GM21576 (cell line): ENCODE measurements at regions not wholly inside any gene's neighbourhood (a gene's known extent, or its start where the extent isn't known, plus 50 kb on each side); places are given as distances from the start of the nearest gene placed in this dataset.
"Not testable (repeated sequence)": the region's sequence is repeated elsewhere in the genome, so short reads cannot be mapped to it uniquely, and the experiment has no call there.

Experiments
- ATAC-seq: cut with Tn5 transposase; IDR thresholded peaks from one replicate; pipeline ENCODE4 v1.9.1; 2021; ENCODE audit warnings: mild to moderate bottlenecking, moderate library complexity; ENCODE audit not compliant: unreplicated experiment

DNA sequence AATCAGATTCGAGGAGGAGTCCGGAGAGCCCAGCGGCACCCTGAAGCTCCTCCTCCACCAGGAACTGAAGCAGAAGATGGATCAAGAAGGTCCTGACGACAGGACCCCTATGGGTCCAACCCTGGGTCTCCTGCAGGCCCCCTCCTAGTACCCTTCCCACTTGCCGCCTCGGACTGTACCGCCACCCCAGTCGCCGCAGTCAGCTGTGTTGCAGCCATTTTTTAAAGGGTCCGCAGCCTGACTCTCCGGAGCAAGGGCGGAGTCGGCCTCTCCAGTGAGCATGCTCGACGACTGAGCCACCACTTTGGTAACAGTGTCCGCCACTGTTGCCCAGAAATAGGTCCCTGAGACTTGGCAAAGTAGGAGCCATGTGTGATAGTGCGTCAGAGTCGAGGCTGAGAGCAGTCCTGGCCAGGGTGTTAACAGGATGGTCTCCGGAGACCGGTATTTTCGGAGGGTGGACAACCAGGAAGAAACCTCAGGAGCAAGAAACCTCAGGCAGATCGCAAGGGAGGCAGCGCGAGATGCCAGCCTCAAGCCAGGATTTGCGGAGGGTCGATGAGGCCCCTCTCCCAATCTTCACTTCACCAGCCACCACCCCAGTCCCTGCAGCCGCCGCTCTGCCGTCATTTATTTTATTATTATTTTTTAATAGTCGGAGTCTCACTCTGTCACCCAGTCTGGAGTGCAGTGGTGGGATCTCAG, 294.6 kb upstream of the ZNF337 start:
- ATAC-seq: no peak

DNA sequence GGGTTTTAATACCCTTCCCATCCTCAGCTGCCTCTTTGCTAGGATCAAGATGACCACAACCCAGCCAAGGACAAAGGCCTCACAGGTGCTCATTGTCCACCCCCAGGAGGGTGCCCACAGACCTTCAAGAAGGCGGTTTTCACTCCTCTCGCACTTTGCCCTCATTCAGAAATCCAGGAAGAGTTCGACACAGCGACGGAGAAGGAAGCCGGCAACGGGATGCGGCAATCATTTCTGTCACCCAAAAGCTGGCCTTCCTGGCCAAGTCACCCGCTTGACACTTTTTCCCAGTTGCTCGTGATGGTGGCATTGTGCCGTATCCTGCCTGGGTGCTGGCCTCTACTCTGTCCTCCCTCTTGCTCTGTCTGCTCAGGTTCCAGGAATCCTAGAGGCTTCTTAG, 293.0 kb upstream of the ZNF337 start:
- not testable (repeated sequence) for ATAC-seq

DNA sequence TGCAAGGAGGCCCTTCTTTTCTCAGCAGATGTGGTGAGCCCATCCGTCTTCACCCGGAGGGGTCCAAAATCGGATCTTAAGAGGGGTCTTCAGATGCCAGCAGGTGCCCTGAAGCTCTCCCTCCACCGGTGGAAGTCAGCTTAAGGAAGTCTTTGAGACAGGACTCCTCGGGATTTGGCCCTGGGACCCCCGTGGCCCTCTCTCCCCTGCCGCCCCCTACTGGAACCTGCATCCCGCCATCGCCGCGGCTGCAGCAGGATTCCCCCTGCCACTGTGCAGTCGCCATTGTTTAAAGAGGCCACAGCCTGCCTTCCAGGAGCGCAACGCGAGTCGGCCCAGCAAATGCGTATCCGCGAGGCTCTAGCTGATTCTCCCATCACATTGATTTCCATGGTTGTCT, 292.5 kb upstream of the ZNF337 start:
- no peak for ATAC-seq

DNA sequence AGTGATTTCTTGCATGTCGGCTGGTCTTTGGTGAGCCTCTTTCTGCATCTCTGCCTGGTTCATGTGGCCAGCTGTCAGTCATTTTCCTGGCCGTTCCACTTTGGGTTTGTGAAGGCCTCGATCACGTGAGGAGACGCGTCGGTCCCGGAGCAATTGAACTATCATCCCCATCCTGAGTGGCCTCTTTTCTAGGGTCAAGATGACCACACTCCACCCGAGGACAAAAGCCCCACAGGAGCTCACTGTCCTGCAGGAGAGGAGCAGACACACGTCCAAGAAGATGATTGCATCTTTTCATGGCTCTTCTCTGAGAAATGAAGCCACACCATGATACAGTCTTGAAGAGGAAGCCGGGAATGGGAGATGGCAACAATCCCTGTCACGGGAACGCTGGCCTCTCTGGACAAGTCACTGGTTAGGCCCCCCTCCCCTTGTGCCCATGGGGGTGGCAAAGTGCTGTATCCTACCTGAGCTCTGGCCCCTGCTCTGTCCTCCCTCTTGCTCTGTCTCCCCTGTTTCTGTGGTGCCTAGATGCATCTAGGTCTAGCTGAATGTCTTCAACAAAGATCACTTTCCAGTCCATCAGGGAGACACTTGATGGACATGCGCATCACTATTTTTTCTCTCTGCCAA, 291.4 kb upstream of the ZNF337 start:
- not testable (repeated sequence) for ATAC-seq

DNA sequence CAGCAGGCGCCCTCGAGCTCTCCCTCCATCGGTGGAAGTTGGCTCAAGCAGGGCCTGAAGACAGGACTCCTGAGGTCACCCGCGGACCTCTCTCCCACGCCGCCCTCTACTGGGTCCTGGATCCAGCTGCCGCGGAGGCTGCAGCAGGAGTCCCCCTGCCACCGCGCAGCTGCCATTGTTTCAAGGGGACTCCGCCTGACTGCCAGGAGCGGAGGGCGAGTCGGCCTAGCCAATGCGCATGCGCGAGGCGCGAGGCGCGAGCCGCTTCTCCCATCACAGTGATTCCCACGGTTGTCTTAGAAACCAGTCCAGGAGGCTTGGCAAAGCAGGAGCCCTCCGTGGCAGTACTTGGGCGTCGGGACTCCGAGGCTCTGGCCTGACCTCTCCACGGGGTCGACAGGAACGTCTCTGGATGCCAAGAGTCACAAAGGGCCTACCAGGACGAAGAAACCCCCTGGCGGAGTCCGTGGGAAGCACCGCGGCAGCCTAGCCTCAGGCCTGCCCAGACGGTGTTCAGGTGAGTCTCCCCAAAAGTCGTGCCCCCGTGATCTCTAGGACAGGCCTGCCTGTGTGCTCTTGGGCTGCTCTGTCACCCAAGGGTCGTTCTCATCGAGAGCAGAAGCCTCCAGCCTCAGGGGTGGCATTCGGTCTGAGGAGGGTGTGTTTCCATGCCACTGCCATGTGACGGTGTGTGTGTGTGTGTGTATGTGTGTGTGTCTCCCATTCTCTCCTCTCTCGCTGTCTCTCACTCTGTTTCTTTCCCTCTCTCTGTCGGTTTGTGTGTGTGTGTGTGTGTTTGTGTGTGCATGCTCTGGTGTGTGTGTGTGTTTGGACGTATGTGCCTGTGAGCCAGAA, 290.6 kb upstream of the ZNF337 start:
- peak; percentile 81 for ATAC-seq

DNA sequence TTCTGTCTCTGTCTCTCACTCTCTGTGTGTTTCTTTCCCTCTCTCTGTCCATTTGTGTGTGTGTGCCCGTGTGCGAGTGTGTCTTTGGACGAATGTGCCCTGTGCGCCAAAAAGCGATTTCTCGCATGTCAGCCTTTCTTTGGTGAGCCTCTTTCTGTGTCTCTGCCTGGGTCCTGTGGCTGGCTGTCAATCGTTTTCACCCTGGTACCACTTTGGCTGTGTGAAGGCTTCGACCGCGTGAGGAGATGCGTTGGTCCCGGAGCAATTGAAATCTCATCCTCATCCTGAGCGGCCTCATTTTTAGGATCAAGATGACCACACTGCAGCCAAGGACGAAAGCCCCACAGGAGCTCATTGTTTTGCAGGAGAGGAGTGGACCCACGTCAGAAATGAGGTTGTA, 288.9 kb upstream of the ZNF337 start:
- no peak for ATAC-seq

DNA sequence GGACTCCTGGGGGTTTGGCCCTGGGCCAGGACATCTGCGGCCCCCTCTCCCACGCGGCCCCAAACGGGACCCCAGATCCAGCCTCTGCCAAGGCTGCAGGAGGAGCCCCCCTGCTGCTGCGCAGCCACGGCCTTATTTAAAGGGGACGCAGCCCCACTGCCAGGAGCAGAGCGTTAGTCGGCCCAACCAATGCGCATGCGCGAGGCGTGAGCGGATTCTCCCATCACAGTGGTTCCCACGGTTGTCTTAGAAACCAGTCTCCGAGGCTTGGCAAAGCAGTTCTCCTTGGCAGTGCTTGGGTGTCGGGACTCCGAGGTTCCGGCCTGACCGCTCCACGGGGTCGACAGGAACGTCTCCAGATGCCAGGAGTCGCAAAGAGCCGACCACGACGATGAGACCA, 288.3 kb upstream of the ZNF337 start:
- no peak for ATAC-seq

DNA sequence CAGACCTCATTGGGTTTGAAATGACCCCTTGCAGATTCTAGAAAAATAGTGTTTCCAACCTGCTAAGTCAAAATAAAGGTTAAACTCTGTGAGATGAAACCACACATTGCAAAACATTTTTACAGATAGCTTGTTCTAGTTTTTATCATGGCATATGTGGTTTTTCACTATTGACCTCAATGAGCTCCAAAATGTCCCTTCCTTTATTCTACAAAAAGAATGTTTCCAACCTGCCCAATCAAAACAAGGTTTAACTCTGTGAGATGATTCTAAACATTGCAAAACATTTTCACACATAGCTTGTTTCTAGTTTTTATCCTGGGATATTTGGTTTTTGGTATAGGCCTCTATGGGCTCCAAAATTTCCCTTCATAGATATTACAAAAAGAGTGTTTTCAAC, 286.0 kb upstream of the ZNF337 start:
- not testable (repeated sequence) for ATAC-seq

DNA sequence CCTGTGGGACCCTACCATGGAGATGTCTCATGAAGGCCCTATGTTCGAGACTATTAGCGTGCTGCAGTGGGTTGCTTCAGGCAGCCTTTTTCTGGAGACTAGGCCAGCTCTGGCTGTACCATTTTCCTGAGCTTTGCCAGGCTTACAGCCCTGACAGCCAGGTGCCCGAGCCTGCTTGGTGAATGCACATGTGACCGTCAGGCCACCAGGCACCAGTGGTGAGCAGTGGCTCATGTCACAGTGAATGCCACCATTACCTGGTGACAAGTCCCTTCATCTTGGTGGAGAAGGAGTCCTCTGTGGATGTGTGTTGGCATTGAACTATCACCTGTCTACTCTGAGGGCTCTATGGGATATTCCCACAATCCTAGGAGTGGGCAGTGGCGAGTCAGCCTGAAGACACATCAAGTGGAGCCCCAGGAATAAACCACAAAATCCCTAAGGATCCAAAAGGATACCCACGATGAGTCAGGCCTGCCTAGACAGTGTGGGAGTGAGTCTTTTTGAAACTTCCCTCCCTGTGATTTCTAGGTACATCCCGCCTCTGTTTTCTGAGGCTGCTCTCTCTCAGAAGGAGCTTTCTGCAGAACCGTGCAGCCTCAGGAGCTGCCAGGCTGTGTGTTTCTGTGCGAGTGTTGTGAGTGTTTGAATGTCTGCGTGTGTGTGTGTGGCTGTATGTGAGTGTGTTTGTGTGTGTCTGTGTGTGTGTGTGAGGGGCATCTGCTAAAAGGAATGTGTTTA, 282.0 kb upstream of the ZNF337 start:
- not testable (repeated sequence) for ATAC-seq

DNA sequence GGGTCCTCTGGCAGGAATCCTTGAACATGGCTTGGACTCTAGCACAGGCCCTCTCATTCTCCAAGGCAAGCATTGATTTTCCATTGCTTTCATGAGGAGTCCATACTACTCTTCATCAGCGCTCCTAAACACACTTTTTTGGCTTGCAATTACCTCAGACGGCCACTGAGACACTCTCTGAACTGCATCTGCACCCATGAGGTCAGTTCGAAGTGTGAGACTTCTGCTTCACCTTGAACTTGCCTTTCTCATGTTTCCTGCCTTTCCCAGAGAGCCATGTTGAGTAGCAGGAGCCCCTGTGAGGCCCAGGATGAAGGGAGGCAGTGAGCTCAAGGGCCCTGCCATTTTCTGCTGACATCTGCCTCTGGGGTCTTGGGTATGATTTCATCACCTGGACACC, 279.2 kb upstream of the ZNF337 start:
- not testable (repeated sequence) for ATAC-seq

DNA sequence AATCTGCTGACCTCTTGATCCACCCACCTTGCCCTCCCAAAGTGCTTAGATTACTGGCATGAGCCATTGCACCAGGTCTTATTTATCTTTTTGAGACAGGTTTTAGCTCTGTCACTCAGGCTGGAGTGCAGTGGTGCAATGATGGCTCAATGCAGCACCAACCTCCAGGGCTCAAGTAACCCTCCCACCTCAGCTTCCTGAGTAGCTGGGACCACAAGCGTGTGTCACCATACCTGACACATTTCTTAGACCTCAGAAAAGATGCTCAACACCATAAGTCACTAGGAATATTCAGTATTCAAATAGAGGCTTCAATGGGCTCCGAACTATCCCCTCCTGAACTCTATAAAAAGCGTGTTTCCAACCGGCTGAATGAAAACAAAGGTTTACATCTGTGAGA, 268.6 kb upstream of the ZNF337 start:
- ATAC-seq: not testable (repeated sequence)

DNA sequence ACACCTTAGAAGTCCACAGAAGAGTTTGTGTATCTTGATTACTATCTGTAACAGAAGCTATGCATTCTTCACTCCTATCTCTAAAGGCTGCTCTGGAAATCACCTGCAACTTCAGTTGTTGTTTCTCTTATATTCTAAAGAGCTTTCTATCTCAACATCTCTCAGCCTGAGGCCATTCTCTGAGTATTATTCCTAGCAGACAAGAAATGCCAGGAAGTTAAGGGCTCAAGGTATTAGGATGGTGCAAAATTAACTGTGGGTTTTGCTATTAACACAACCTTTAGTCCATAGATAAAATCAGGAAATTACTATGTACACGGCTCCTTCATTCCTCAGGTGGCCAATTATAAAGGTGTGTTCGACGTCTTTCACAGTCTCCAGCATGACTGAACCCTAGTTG, 257.2 kb upstream of the ZNF337 start:
- not testable (repeated sequence) for ATAC-seq

DNA sequence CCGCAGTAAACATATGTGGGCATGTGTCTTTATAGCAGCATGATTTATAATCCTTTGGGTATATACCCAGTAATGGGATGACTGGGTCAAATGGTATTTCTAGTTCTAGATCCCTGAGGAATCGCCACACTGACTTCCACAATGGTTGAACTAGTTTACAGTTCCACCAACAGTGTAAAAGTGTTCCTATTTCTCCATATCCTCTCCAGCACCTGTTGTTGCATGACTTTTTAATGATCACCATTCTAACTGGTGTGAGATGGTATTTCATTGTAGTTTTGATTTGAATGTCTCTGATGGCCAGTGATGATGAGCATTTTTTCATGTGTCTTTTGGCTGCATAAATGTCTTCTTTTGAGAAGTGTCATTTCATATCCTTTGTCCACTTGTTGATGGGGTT, 238.6 kb upstream of the ZNF337 start:
- ATAC-seq: not testable (repeated sequence)

DNA sequence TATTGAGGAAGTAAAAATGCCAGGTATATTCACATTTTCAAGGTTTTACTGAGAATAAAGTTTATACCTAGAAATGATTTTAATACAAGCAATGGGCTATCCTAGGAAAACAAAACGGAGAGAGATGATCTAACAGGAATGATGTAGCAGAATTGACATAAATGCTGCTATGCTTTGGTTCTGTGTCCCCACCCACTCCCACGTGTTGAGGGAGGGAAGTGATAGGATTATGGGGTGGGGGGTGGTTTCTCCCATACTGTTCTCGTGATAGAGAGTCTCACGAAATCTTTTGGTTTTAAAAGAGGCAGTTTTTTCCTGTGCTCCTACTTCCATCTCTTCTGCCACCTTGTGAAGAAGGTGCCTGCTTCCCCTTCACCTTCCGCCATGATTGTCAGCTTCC, 236.2 kb upstream of the ZNF337 start:
- ATAC-seq: not testable (repeated sequence)

DNA sequence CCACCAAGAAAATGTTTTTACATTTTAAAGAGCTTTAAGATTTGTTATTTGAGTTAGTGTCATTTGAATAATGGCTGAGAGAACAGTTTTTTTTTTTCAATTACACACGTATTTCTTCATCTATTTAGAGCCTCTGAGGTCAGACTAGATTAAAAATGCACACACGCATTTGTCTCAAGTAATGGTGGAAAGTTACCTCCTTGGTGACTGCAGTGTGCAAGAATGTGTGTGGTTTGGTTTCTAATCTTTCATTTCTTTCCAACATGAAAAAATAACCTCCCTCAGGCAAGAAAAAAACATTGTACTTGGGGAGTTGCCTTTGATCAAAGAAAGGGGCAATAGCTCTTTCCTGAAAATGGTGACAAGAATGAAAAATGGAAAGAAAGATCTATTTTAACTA, 235.5 kb upstream of the ZNF337 start:
- not testable (repeated sequence) for ATAC-seq

DNA sequence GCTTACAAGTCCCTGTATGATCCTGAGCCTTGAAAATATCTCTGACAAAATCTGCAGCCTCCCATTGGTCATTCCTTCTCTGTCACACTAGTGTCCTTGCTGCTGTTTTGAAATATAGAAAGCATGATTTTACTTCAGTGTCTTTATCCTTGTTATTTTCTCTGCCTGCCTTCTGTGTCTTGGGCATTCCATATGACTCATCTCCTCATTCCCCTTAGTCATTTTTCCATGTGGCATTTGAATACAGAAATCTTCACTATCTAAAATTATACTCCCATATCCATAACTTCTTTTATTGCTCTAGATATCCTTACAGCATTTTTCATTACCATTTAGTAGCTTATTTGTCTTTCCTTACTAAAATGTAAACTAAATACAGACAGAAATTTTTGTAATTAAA, 205.7 kb upstream of the ZNF337 start:
- ATAC-seq: not testable (repeated sequence)

DNA sequence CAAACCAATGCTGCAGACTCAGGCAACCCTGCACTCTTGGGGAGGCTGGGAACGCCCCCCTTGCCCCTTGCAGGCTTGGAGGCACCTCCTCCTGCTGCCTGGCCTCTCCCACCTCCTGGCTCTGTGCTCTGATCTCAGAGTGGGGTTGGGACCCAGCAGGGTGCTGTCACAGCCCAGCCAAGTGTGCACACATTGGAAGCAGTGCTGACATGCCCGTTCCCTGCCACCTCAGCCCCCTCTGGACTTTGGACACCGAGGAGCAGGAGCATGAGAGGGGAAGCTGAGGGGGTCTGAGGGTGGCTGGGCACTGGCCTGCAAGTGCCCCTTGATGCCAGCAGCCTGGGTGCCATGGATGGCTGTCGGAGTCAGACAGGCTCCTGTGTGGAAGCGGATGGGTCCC, 202.0 kb upstream of the ZNF337 start:
- ATAC-seq: not testable (repeated sequence)

DNA sequence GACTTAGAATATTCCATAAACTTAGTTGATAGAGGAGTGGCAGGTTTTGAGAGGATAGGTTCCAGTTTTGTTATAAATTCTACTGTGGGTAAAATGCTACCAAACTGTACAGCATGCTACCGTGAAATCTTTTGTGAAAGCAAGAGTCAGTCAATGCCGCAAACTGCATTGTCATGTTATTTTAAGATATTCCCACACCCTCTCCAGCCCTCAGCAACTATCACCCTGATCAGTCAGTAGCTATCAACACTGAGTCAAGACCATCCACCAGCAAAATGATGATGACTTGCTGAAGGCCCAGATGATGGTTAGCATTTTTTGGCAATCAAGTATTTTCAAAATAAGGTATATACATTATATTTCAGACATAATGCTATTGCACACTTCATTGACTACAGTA, 182.4 kb upstream of the ZNF337 start:
- not testable (repeated sequence) for ATAC-seq

DNA sequence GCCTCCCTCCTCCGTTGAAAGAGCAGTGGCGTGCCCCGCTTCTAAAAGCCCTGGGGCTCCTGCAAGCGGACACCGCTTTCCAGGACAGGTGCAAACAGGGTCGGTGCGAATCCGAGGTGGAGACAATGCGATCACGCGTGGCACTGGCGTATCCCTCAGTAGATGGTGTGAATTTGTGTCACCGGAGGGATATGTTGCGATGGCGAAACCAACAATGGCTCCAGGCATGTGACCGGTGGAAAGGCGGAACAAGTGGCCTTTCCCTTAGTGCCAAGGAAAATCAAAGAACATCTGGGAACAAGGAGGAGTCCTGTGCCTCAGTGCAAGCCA, 172.0 kb upstream of the ZNF337 start:
- ATAC-seq: not testable (repeated sequence)

DNA sequence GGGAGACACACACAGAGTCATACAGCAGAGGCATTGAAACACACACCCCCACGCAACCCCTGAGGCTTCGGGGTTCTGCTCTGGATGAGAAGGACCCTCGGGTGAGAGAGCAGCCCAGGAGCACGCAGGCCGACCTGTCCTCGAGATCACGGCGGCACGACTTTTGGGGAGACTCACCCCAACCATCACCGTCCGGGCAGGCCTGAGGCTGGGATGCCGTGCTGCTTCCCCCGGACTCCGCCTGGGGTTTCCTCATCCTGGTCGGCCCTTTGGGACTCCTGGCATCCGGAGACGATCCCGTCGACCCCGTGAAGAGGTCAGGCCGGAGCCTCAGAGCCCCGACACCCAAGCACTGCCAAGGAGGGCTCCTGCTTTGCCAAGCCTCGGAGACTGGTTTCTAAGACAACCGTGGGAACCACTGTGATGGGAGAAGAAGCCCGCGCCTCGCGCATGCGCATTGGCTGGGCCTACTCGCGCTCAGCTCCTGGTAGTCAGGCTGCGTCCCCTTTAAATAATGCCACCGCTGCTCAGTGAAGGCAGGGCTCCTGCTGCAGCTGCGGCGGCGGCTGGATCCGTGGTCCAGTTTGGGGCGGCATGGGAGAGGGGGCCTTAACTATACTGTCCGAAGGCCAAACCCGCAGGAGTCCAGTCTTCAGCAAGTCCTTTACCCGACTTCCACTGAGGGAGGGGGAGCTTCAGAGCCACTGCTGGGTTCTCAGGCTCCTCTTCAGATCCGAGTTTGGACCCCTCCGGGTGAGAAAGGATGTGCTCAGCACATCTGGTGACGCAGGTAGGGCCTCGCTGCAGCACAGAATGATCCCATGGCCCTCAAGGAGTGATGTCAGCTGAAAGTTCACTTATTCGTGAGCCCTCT, 171.4 kb upstream of the ZNF337 start:
- no peak for ATAC-seq
